ENCODE measurements at regions not wholly inside any gene's neighbourhood (a gene's known extent, or its start where the extent isn't known, plus 50 kb on each side); places are given as distances from the start of the nearest gene placed in this dataset.

DNA sequence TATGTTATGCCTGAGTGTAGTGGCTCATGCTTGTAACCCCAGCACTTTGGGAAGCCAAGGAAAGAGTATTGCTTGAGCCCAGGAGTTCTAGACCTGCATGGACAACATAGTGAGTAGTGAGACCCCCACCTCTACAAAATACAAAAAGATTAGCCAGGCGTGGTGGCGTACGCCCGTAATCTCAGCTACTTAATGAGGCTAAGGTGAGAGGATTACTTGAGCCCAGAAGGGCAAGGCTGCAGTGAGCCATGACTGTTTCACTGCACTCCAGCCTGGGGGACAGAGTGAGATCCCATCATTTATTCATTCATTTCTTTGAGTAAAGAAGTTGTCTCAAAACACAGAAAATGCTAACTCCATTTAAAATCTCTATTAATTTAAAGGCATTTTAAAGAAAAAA is 1061.6 kb downstream of the JRKL start:
- no peak for DNase-seq
- no peak for TF ChIP-seq CTCF (IDR thresholded peaks at IDR 0.05 in 4 of 5, conservative IDR thresholded peaks at IDR 0.05 in 1 of 5)
- no peak for TF ChIP-seq POLR2A (IDR thresholded peaks at IDR 0.05)
- H3K36me3 ChIP-seq: no peaks in the 10 kb centered on the region
- H3K27ac ChIP-seq: no peak overlapping the region
- ATAC-seq: no peak
- H3K9me3 ChIP-seq: no peaks in the 10 kb centered on the region
- H3K4me3 ChIP-seq: no peak overlapping the region
- no peaks in the 10 kb centered on the region for H3K4me1 ChIP-seq
- intact Hi-C loops (cut with DNase I; ENCODE audit: low total_unique reads) (no loop called here), in situ Hi-C loops (cut with MboI; ENCODE audit: low sequenced_read_pairs in 4 of 4) (no loop called here)
- H3K27me3 ChIP-seq: no peaks in the 10 kb centered on the region

DNA sequence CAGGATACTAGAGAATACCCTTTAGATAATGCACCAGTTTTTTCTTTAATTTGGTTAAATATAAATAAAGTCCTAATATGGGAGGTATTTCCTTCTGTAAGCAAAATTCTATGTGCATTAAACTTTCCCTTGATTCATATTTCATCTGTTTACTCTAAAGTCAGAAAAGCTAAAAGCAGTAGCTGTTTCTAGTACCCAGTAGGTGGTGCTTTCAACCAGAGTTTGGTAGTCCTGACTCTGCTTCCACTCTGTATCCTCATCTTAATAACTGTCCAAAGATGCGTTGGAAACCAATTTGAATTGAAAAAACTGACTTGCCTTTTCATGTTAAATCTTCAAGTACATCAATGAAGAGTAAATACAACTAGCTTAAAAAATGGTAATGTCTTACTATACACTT is 1065.2 kb downstream of the JRKL start:
- in situ Hi-C loops (cut with MboI; ENCODE audit: low sequenced_read_pairs in 4 of 4): no loop called here

DNA sequence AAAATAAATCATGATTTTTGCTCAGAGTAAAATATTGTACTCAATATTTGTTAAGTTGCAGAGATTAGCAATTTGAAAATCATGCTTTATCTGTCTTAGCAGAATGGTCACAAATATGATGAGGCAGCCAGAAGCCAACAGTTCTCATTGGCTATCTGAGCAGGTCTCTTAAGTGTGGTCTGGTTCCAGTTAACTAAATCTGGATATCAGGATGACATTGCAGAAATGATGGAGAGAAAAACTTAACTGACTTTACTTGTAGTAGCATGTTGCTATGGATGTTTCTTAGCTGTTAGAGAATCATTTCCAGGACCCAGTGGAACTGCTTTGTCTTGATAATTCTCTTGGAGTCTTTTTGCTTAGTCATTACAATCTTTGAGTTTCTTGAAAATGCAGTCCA is 1070.3 kb downstream of the JRKL start:
- no peak for ATAC-seq
- H3K27ac ChIP-seq: no peak overlapping the region
- no peaks in the 10 kb centered on the region for H3K9me3 ChIP-seq
- no peak for TF ChIP-seq POLR2A (IDR thresholded peaks at IDR 0.05)
- no peak for TF ChIP-seq CTCF (IDR thresholded peaks at IDR 0.05 in 4 of 5, conservative IDR thresholded peaks at IDR 0.05 in 1 of 5)
- H3K4me1 ChIP-seq: no peaks in the 10 kb centered on the region
- no peaks in the 10 kb centered on the region for H3K27me3 ChIP-seq
- no peak for DNase-seq
- H3K4me3 ChIP-seq: no peak overlapping the region
- no peaks in the 10 kb centered on the region for H3K36me3 ChIP-seq
- in situ Hi-C loops (cut with MboI; ENCODE audit: low sequenced_read_pairs in 4 of 4): no loop called here
- intact Hi-C loops (cut with DNase I; ENCODE audit: low total_unique reads): no loop called here

More for the DNA sequence above, 1065.2 kb downstream of the JRKL start:
- H3K27me3 ChIP-seq: no peaks in the 10 kb centered on the region
- H3K9me3 ChIP-seq: no peaks in the 10 kb centered on the region
- H3K36me3 ChIP-seq: no peaks in the 10 kb centered on the region
- TF ChIP-seq POLR2A (IDR thresholded peaks at IDR 0.05) (no peak), CTCF (IDR thresholded peaks at IDR 0.05 in 4 of 5, conservative IDR thresholded peaks at IDR 0.05 in 1 of 5) (no peak)
- no peaks in the 10 kb centered on the region for H3K4me1 ChIP-seq
- intact Hi-C loops (cut with DNase I; ENCODE audit: low total_unique reads): no loop called here
- DNase-seq (no peak), ATAC-seq (no peak)
- H3K4me3 ChIP-seq: no peak overlapping the region
- H3K27ac ChIP-seq: no peak overlapping the region

GRCh38 chr11:97461044-97461880 is 1071.4 kb downstream of the JRKL start:
- H3K27me3 ChIP-seq: no peaks in the 10 kb centered on the region
- intact Hi-C loops (cut with DNase I; ENCODE audit: low total_unique reads): no loop called here
- no peak overlapping the region for H3K4me3 ChIP-seq
- DNase-seq (no peak), ATAC-seq (no peak)
- in situ Hi-C loops (cut with MboI; ENCODE audit: low sequenced_read_pairs in 4 of 4): no loop called here
- no peaks in the 10 kb centered on the region for H3K36me3 ChIP-seq
- H3K27ac ChIP-seq: no peak overlapping the region
- no peaks in the 10 kb centered on the region for H3K9me3 ChIP-seq
- TF ChIP-seq POLR2A (IDR thresholded peaks at IDR 0.05): no peak
- TF ChIP-seq CTCF (IDR thresholded peaks at IDR 0.05 in 4 of 5, conservative IDR thresholded peaks at IDR 0.05 in 1 of 5): no peak
- no peaks in the 10 kb centered on the region for H3K4me1 ChIP-seq

DNA sequence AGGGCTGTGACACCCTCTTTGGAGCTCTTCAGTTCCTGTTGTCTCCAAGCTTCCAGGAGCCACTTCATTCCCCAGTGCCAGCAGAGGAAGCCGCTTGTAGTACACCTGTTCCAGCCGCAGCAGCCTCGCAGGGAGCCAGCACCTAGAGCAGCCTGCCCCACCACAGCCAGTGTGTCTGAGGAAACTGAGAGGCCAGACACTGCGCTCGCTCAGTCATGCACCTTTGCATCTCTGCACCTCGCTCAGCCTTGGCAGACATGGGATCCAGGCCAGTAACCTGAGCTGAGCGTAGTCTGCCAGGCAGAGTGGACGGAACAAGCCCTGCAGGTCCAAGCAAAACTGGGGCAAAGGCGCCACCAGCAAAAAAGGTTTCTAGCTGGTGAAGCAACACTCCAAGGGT is 1072.1 kb downstream of the JRKL start:
- no peaks in the 10 kb centered on the region for H3K36me3 ChIP-seq
- no peak for TF ChIP-seq CTCF (IDR thresholded peaks at IDR 0.05 in 4 of 5, conservative IDR thresholded peaks at IDR 0.05 in 1 of 5)
- intact Hi-C loops (cut with DNase I; ENCODE audit: low total_unique reads) (no loop called here), in situ Hi-C loops (cut with MboI; ENCODE audit: low sequenced_read_pairs in 4 of 4) (no loop called here)
- H3K9me3 ChIP-seq: no peaks in the 10 kb centered on the region
- DNase-seq (no peak), ATAC-seq (no peak)
- H3K27me3 ChIP-seq: no peaks in the 10 kb centered on the region
- H3K4me1 ChIP-seq: no peaks in the 10 kb centered on the region
- H3K4me3 ChIP-seq: no peak overlapping the region
- H3K27ac ChIP-seq: no peak overlapping the region

Data from gastrocnemius medialis (tissue), 4 donors.